NB4 (cell line): ENCODE measurements at regions not wholly inside any gene's neighbourhood (a gene's known extent, or its start where the extent isn't known, plus 50 kb on each side); places are given as distances from the start of the nearest gene placed in this dataset.

Experiments
- MYC ChIP-seq: IDR thresholded peaks from 2 replicates; pipeline ENCODE4 v1.6.1; 2011; ENCODE audit warnings: low read depth, low read length
- TF ChIP-seq, protein P1 (sequence below): IDR thresholded peaks from one replicate; pipeline ENCODE4 v1.5.1; 2012; ENCODE audit warnings: low read depth, low read length

DNA sequence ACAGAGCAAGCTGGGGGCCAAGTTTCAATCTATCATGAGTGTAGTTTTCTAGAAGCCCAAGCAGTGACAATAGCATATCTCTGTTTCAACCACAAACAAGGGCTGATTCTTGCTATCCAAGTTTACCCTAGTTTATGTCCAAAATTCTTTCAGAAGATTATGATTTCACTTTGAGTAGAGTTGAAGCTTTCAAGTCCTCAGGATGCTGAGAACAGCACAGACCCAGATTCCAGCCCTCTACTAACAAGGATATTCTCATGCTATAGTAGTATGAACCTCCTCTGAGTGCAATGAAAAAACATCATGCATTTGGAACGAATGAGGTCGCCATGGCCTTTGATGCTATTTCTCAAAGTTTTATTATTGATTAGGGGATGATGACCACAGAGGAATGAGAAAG is 344.1 kb upstream of the NPVF start:
- TF ChIP-seq MYC, result no peak
- TF ChIP-seq, protein P1, sequence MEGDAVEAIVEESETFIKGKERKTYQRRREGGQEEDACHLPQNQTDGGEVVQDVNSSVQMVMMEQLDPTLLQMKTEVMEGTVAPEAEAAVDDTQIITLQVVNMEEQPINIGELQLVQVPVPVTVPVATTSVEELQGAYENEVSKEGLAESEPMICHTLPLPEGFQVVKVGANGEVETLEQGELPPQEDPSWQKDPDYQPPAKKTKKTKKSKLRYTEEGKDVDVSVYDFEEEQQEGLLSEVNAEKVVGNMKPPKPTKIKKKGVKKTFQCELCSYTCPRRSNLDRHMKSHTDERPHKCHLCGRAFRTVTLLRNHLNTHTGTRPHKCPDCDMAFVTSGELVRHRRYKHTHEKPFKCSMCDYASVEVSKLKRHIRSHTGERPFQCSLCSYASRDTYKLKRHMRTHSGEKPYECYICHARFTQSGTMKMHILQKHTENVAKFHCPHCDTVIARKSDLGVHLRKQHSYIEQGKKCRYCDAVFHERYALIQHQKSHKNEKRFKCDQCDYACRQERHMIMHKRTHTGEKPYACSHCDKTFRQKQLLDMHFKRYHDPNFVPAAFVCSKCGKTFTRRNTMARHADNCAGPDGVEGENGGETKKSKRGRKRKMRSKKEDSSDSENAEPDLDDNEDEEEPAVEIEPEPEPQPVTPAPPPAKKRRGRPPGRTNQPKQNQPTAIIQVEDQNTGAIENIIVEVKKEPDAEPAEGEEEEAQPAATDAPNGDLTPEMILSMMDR, result no peak
